Endodermal cell (in vitro differentiated cells): ENCODE measurements at regions not wholly inside any gene's neighbourhood (a gene's known extent, or its start where the extent isn't known, plus 50 kb on each side); places are given as distances from the start of the nearest gene placed in this dataset.

Experiments used
- DNase-seq: peaks from one replicate; pipeline ENCODE4 v3.0.0-alpha.2; 2017
- H3K27ac ChIP-seq: 2 replicates; pipeline ENCODE4 v1.5.1; 2013; ENCODE audit warnings: mild to moderate bottlenecking, low read depth, low read length, moderate library complexity
- H3K27me3 ChIP-seq: 2 replicates; pipeline ENCODE4 v1.6.1; 2013; ENCODE audit warnings: mild to moderate bottlenecking, low read length, moderate library complexity; ENCODE audit not compliant: insufficient read depth, control insufficient read depth, poor library complexity, severe bottlenecking
- H3K36me3 ChIP-seq: 2 replicates; pipeline ENCODE4 v1.7.0; 2013; ENCODE audit warnings: mild to moderate bottlenecking, low read length, moderate library complexity; ENCODE audit not compliant: control insufficient read depth, insufficient read depth
- H3K4me1 ChIP-seq: one replicate; pipeline ENCODE4 v1.7.0; 2013; ENCODE audit warnings: low read length; ENCODE audit not compliant: control insufficient read depth, insufficient read depth
- H3K4me3 ChIP-seq: 2 replicates; pipeline ENCODE4 v1.5.1; 2013; ENCODE audit warnings: mild to moderate bottlenecking, low read length, moderate library complexity
- H3K9ac ChIP-seq: 2 replicates; pipeline ENCODE4 v1.6.1; 2013; ENCODE audit warnings: mild to moderate bottlenecking, low read length, moderate library complexity; ENCODE audit not compliant: poor library complexity, severe bottlenecking; ENCODE audit errors: extremely low read depth
- H3K9me3 ChIP-seq: 2 replicates; pipeline ENCODE4 v1.6.1; 2013; ENCODE audit warnings: mild to moderate bottlenecking, low read length, moderate library complexity; ENCODE audit not compliant: control insufficient read depth
- H3K27ac Mint-ChIP-seq: 2 replicates; pipeline ENCODE4 v1.8.0; 2020; ENCODE audit warnings: mixed read lengths
- H3K27me3 Mint-ChIP-seq: 2 replicates; pipeline ENCODE4 v1.8.0; 2021; ENCODE audit warnings: mild to moderate bottlenecking, mixed read lengths; ENCODE audit not compliant: insufficient read depth
- H3K36me3 Mint-ChIP-seq: 2 replicates; pipeline ENCODE4 v1.8.0; 2020; ENCODE audit warnings: low read depth, mixed read lengths
- H3K4me1 Mint-ChIP-seq: 2 replicates; pipeline ENCODE4 v1.8.0; 2020; ENCODE audit warnings: mixed read lengths
- H3K4me3 Mint-ChIP-seq: 2 replicates; pipeline ENCODE4 v1.8.0; 2020; ENCODE audit warnings: mild to moderate bottlenecking, moderate library complexity, mixed read lengths
- H3K9me3 Mint-ChIP-seq: 2 replicates; pipeline ENCODE4 v1.8.0; 2020; ENCODE audit warnings: mild to moderate bottlenecking, mixed read lengths
- CTCF ChIP-seq: fragments of 200-600 bp; sonication (generic); conservative IDR thresholded peaks from 2 replicates; pipeline ENCODE4 v1.5.0; 2021; ENCODE audit warnings: antibody characterized with exemption, mild to moderate bottlenecking
- WGBS, 2 experiments: methylation state at CpG; one replicate each; pipeline versions ENCODE4 v1.1.5 to v1.1.7; 2013; ENCODE audit warnings: missing lambda C conversion rate in 2 of 2, mixed read lengths in 1 of 2; ENCODE audit not compliant: insufficient coverage in 1 of 2, insufficient read length in 1 of 2; 5-methylcytosine and 5-hydroxymethylcytosine counted together

GRCh38 chr3:124248471-124249028 lies 256.6 kb upstream of the ROPN1 start:
- Mint-ChIP-seq H3K9me3 (no peaks in the 10 kb centered on the region), H3K4me1 (peaks cover 22% of the 10 kb centered on the region), H3K36me3 (no peaks in the 10 kb centered on the region), H3K27ac (no peak overlapping the region), H3K27me3 (peaks cover 50% of the 10 kb centered on the region), H3K4me3 (no peak overlapping the region)
- TF ChIP-seq CTCF: no peak
- Histone ChIP-seq H3K27me3 (peaks cover 18% of the 10 kb centered on the region), H3K4me1 (no peaks in the 10 kb centered on the region), H3K9me3 (no peaks in the 10 kb centered on the region), H3K4me3 (no peak overlapping the region), H3K9ac (no peak overlapping the region), H3K36me3 (no peaks in the 10 kb centered on the region), H3K27ac (no peak overlapping the region)
- DNase-seq: no peak
- 93 to 94% methylated on average over 4 of the region's 4 CpGs for WGBS, 2 experiments

GRCh38 chr3:124249038-124249437 lies 257.1 kb upstream of the ROPN1 start:
- Histone ChIP-seq H3K4me1 (no peaks in the 10 kb centered on the region), H3K9ac (no peak overlapping the region), H3K27ac (no peak overlapping the region), H3K36me3 (no peaks in the 10 kb centered on the region), H3K9me3 (no peaks in the 10 kb centered on the region), H3K4me3 (no peak overlapping the region), H3K27me3 (peaks cover 23% of the 10 kb centered on the region)
- no peak for TF ChIP-seq CTCF
- H3K36me3 Mint-ChIP-seq: no peaks in the 10 kb centered on the region
- H3K4me1 Mint-ChIP-seq: peaks cover 23% of the 10 kb centered on the region
- H3K4me3 Mint-ChIP-seq: no peak overlapping the region
- DNase-seq: no peak
- H3K27me3 Mint-ChIP-seq: peaks cover 55% of the 10 kb centered on the region
- WGBS, 2 experiments: 93 to 100% methylated on average over 1 of the region's 1 CpG
- no peak overlapping the region for H3K27ac Mint-ChIP-seq
- no peaks in the 10 kb centered on the region for H3K9me3 Mint-ChIP-seq

GRCh38 chr3:124250053-124250452 lies 258.1 kb upstream of the ROPN1 start:
- Mint-ChIP-seq H3K9me3 (no peaks in the 10 kb centered on the region), H3K27me3 (peaks cover 64% of the 10 kb centered on the region), H3K36me3 (no peaks in the 10 kb centered on the region), H3K27ac (no peak overlapping the region), H3K4me3 (no peak overlapping the region), H3K4me1 (peaks cover 23% of the 10 kb centered on the region)
- H3K27me3 ChIP-seq: peaks cover 27% of the 10 kb centered on the region
- H3K4me1 ChIP-seq: no peaks in the 10 kb centered on the region
- no peak for DNase-seq
- H3K4me3 ChIP-seq: no peak overlapping the region
- no peaks in the 10 kb centered on the region for H3K9me3 ChIP-seq
- H3K36me3 ChIP-seq: no peaks in the 10 kb centered on the region
- no peak overlapping the region for H3K27ac ChIP-seq
- TF ChIP-seq CTCF: no peak
- WGBS, 2 experiments: 80 to 90% methylated on average over 2 to 3 of the region's 3 CpGs
- H3K9ac ChIP-seq: no peak overlapping the region
